ENCODE measurements at regions not wholly inside any gene's neighbourhood (a gene's known extent, or its start where the extent isn't known, plus 50 kb on each side); places are given as distances from the start of the nearest gene placed in this dataset.
"Not testable (repeated sequence)": the region's sequence is repeated elsewhere in the genome, so short reads cannot be mapped to it uniquely, and the experiment has no call there.

DNA sequence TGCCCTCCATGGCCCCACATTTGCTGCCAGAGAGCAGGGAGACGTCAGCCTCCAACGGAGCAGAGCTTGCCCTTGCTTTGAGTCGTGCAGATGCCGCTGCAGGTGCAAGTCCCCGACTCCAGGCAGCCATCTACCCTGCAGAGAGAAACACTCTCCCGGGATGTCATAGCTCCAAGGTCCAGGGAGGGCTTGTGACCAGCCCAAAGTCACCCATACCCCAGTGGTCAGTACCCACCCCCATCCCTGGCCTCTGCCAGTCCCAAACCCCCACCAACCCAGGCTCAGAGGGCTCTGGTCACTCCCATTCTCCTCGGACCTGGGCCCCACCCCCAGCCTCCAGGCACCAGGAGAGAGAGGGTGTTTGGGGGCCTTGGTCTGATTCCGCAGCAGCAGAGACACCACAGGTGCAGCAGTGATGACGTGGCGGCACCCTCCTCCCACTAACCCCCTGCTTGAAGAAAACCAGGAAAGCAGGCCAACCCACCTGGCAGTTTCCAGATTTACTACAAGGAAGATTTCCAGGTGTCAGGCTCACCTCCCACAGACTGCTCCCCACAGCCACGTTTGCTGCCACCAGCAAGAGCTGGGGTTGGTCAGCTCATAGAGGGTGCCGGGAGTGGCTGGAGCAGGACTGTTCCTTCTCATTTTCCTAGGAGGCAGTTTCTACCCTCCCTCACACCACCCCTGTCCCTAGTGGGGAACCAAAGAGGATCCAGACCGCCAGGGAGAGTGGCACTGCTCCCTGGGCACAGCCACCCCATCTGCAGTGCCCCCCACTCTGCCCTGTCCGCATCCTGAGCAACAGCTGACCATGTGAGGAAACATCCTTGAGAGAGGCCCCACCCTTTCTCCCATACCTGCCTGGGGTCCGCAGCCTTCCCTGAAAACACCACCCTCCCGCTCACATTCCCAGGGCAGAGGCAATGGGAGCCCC lies 132.4 kb downstream of the TNFRSF13B start:
- DNase-seq, result not testable (repeated sequence)

DNA sequence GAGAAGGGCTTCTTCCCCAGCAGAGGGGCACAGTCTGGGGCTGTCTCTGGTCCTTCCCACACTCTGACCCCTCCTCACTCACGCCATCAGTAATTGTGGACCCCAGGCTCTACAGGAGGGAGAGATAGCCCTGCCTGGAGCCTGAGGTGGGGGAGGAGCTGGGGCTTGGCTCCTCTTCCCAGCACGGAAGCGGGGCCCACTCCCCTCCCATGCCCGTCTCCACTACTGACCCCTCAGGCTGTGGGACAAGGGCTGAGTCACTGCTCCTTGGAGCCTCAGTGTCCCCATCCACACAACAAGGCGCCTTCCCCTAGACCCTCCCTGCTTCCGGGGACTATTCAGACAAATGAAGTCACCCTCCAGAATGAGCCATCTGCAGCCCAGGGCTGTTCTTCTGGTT lies 133.1 kb downstream of the TNFRSF13B start:
- DNase-seq, result not testable (repeated sequence)

DNA sequence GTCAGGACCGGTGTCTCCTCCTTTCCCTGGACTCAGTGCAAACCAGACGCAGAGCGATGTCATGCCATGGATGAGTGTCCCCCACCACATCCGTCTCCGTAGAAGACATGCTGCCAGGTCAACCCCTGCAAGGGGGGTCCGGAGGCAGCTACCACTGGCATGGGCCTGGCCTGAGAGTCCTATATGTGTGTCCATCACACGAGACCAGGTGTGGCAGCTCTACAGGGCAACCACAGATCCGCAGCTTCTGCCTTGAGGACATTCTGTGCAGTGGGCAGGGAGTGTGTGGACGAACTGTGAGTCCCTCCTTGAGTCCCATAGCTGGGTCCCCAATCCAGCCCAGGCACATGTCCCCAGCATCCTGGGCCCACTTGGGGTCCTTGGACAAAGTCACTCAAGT lies 133.6 kb downstream of the TNFRSF13B start:
- not testable (repeated sequence) for DNase-seq

DNA sequence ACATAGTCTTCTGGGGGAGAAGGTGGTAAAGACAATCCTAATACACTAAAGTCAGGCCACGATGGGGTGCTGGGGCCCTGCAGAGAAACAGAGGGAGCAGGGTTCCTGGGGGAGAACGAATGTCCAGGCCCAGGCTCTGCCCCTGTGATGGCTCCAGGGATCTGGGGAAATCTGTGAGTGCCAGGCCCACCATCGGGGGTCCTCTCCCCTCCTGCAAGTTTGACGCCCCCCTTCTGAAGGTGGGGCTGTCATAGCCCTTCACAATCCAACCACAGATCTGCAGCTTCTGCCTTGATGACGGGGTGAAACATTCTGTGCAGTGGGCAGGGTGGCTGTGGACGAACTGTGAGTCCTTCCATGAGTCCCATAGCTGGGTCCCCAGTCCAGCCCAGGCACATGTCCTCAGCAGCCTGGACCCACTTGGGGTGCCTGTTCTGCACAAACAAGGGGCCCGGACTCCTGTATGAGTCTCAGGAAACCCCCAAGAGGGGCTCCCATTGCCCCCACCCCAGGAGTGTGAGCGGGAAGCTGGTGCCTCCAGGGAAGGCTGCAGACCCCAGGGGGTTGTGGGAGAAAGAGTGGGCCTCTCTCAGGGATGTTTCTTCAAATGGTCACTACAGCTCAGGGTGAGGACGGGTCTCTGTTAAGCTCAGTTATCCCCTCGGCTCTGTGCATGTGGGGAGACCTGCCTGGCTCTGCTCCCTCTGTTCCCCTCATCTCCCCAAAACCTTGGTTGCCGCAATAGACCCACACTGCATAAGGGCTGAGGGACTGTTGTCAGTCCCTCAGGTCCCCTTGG lies 134.3 kb downstream of the TNFRSF13B start:
- DNase-seq, result not testable (repeated sequence)

DNA sequence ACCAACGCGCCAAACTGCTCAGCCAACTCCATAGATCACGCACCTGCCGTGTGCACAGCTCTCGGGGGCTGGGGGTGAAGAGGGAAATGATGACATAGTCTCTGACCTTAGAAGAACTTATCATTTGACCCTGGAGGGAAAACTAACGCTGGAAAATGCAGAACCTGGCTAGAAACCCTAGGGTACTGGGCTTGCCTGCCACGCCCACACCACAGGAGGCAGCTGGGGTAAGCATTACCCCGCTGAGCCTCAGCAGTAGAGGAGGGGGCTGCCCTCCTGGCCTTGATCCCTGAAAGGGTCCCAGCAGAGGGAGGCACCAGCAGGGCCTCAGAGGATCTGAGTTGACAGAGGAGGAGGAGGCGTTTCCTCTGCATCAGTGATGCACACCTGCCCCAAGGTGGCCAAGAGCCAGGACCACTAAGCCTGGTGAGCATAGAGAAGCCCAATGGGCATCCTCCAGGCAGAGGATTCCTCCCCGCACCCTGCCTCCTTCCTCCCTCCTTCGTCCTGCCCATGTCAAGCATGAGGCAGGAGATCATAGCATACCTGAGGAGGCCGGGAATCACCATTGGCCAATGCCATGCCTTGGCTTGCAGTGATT lies 135.5 kb downstream of the TNFRSF13B start:
- not testable (repeated sequence) for DNase-seq

- not testable (repeated sequence) for DNase-seq
Measured at GRCh38 chr17:16833517-16833916, 138.4 kb downstream of the TNFRSF13B start.

DNA sequence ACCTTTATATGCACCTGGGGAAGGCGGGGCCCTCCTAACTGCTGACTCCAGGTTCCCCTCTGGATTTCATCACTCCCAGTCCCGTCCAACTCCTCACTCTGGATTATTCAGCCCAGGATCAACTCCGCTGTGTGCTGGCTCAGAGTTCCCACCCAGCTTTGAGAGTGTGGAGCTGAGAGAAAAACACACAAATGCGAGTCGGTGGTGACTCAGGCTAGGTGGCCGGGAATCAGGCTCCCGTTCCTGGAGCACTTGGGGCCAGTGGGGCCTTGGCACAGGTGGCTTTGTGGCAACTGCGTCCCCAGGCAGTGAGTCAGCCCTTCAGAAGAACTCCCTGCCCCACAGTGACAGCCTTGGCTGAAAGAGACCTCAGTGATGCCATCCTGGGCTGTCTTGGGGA lies 139.1 kb downstream of the TNFRSF13B start:
- not testable (repeated sequence) for DNase-seq

DNA sequence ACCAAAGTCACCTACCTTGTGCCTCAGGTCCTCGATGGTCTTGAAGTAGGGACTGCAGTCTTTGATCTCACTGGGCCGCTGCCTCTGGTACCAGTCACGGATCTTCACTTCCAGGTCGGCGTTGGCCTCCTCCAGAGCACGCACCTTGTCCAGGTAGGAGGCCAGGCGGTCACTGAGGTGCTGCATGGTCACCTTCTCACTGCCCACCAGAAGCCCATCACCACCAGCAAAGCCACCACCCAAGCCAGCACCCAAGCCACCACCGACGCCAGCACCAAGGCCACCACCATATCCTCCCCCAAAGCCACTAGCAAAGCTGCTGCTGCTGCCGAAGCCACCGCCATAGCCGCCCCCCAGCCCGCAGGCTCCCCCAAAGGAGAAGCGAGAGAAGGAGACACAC lies 139.7 kb downstream of the TNFRSF13B start:
- not testable (repeated sequence) for DNase-seq

DNA sequence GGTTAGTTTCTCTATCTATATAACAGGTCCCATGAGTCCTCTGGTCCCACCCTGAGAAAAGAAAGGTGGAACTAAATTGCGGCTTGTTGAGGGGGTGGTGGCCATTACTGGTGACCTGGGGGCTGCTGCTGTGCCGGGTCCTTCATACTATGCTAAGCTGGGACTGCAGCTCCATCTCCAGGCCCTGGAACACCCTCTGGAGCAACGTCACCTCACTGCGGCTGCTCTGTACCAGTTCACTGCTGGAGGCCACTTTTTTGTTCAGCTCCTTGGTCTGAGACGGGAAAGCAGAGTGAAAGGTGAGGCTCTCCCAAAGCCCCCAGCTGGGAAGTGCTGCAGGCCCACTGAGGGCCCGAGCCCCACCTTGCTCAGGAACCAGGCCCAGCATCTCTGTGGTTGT lies 140.7 kb downstream of the CCDC144A start:
- not testable (repeated sequence) for DNase-seq

DNA sequence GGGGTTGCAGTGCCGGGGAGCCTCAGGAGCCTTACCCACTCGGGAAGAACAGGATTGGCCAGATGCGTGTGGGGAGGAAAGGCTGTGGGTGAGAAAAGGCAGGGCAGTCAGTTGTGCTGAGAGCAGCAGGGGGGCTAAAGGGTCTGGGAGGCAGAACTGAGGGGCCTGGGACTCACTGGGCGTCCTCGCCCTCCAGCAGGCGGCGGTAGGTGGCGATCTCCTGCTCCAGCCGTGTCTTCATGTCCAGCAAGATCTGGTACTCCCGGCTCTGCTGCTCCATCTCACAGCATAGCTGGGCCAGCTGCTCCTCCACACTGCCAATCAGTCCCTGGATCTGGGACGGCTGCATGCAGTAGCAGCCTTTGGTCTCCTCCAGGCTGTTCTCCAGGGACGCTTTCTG lies 140.2 kb downstream of the CCDC144A start:
- not testable (repeated sequence) for DNase-seq

Data from stimulated activated CD4-positive, alpha-beta T cell treated with anti-CD3 and anti-CD28 coated beads, Interleukin-15, amount 100 ng/mL, for 24 hours (primary cell).